ENCODE measurements at regions not wholly inside any gene's neighbourhood (a gene's known extent, or its start where the extent isn't known, plus 50 kb on each side); places are given as distances from the start of the nearest gene placed in this dataset.

GRCh38 chr4:156710365-156711192 lies 261.0 kb downstream of the PDGFC start:
- no peak overlapping the region for H3K4me3 Mint-ChIP-seq
- no peak overlapping the region for H3K27ac Mint-ChIP-seq
- H3K27me3 Mint-ChIP-seq (ENCODE audit: low read depth, poor library complexity) = no peaks in the 10 kb centered on the region
- H3K9me3 Mint-ChIP-seq = no peaks in the 10 kb centered on the region
- H3K4me1 Mint-ChIP-seq = no peaks in the 10 kb centered on the region
- no peak for DNase-seq
- H3K36me3 Mint-ChIP-seq (ENCODE audit: low read depth) = no peaks in the 10 kb centered on the region
- no peak for TF ChIP-seq CTCF (IDR thresholded peaks at IDR 0.05)

- no peaks in the 10 kb centered on the region for H3K36me3 Mint-ChIP-seq (ENCODE audit: low read depth)
- no peak for TF ChIP-seq CTCF (IDR thresholded peaks at IDR 0.05)
- H3K9me3 Mint-ChIP-seq = no peaks in the 10 kb centered on the region
- H3K27ac Mint-ChIP-seq = no peak overlapping the region
- H3K4me3 Mint-ChIP-seq = no peak overlapping the region
- H3K4me1 Mint-ChIP-seq = no peaks in the 10 kb centered on the region
- H3K27me3 Mint-ChIP-seq (ENCODE audit: low read depth, poor library complexity) = no peaks in the 10 kb centered on the region
- no peak for DNase-seq
Measured at GRCh38 chr4:156705311-156705710, 266.3 kb downstream of the PDGFC start.

GRCh38 chr4:156695163-156695562 lies 276.4 kb downstream of the PDGFC start:
- Mint-ChIP-seq H3K27me3 (ENCODE audit: low read depth, poor library complexity) (no peaks in the 10 kb centered on the region), H3K4me1 (peaks cover 42% of the 10 kb centered on the region), H3K4me3 (no peak overlapping the region), H3K27ac (peak overlapping the region; percentile 18), H3K9me3 (no peaks in the 10 kb centered on the region), H3K36me3 (ENCODE audit: low read depth) (no peaks in the 10 kb centered on the region)
- no peak for DNase-seq
- TF ChIP-seq CTCF (IDR thresholded peaks at IDR 0.05) = no peak

GRCh38 chr4:156694413-156694812 lies 277.2 kb downstream of the PDGFC start:
- H3K9me3 Mint-ChIP-seq = no peaks in the 10 kb centered on the region
- peak overlapping the region; percentile 8 for H3K27ac Mint-ChIP-seq
- peaks cover 42% of the 10 kb centered on the region for H3K4me1 Mint-ChIP-seq
- TF ChIP-seq CTCF (IDR thresholded peaks at IDR 0.05) = no peak
- H3K4me3 Mint-ChIP-seq = no peak overlapping the region
- H3K36me3 Mint-ChIP-seq (ENCODE audit: low read depth) = no peaks in the 10 kb centered on the region
- no peak for DNase-seq
- no peaks in the 10 kb centered on the region for H3K27me3 Mint-ChIP-seq (ENCODE audit: low read depth, poor library complexity)

GRCh38 chr4:156693557-156693956 lies 278.0 kb downstream of the PDGFC start:
- no peak overlapping the region for H3K27ac Mint-ChIP-seq
- TF ChIP-seq CTCF (IDR thresholded peaks at IDR 0.05) = no peak
- DNase-seq = no peak
- H3K4me3 Mint-ChIP-seq = no peak overlapping the region
- H3K36me3 Mint-ChIP-seq (ENCODE audit: low read depth) = no peaks in the 10 kb centered on the region
- H3K4me1 Mint-ChIP-seq = peaks cover 44% of the 10 kb centered on the region
- H3K27me3 Mint-ChIP-seq (ENCODE audit: low read depth, poor library complexity) = no peaks in the 10 kb centered on the region
- no peaks in the 10 kb centered on the region for H3K9me3 Mint-ChIP-seq

- Mint-ChIP-seq H3K27me3 (ENCODE audit: low read depth, poor library complexity) (peaks cover 3% of the 10 kb centered on the region), H3K27ac (peak overlapping the region; percentile 42), H3K36me3 (ENCODE audit: low read depth) (no peaks in the 10 kb centered on the region)
Measured at GRCh38 chr4:156692016-156692415, 279.6 kb downstream of the PDGFC start.

More at GRCh38 chr4:156692016-156692415, 279.6 kb downstream of the PDGFC start:
- Mint-ChIP-seq H3K4me1 (peaks cover 48% of the 10 kb centered on the region), H3K9me3 (no peaks in the 10 kb centered on the region), H3K4me3 (no peak overlapping the region)
- DNase-seq = no peak
- TF ChIP-seq CTCF (IDR thresholded peaks at IDR 0.05) = no peak
